Stimulated activated naive CD8-positive, alpha-beta T cell treated with anti-CD3 and anti-CD28 coated beads, Interleukin-15, Interleukin-2, amounts not matched to agents 100 U/mL and 50 U/mL, for 24 hours (primary cell): ENCODE measurements at regions not wholly inside any gene's neighbourhood (a gene's known extent, or its start where the extent isn't known, plus 50 kb on each side); places are given as distances from the start of the nearest gene placed in this dataset.

ENCODE experiments used
- ATAC-seq: fragments of 150-1000 bp; cut with Tn5 transposase; one replicate; pipeline ENCODE4 v1.10.0; 2021
- DNase-seq: peaks from one replicate; pipeline ENCODE4 v3.0.0; 2021

DNA sequence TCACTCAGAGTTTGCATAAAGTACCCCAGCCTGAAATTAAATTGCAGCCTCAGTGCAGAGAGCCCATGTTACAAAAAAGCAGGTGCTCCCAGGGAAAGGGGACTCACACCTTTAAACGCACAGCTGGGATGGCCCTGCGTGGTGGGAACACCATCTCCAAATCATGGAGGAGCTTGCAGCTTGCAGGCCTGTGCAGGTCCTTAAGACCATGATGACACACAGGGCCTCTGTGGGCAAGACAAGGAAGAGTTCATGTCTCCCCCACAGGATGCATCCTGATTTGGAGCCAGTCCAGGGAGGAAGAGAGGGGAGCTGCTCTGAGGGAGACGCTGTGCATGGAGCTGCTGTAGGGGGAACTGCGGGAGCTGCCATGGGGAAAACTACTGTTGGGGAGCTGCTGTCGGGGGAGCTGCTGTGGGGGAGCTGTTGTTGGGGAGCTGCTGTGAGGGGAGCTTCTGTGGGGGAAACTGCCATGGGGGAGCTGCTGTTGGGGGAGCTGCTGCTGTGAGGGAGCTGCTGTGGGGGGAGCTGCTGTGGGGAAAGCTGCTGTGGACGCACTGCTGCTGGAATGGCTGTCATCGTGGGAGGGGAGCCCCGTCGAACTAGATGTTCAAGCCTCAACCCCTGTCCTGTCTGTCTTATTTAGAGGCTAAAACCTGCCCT, 113.9 kb downstream of the MATN1 start:
- DNase-seq (no peak), ATAC-seq (no peak)

DNA sequence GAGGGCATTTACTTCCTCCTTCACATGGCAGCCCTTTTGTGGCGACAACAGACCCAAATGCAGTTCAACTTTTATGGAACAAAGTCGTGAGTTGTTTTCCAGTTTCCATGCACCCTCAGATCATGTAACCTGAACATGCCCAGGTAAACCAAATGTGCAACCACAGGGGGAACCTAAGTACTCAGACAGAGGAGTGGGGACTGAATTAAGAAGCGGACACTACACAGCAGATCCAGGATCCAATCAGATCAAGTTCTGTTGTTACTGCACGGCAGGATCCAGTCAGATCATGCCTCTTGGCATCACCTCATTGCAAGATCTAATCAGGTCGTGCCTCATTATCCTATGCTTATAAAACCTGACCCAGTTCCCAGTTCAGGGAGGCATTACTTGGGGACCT, 115.7 kb downstream of the MATN1 start:
- no peak for ATAC-seq
- DNase-seq, result no peak

DNA sequence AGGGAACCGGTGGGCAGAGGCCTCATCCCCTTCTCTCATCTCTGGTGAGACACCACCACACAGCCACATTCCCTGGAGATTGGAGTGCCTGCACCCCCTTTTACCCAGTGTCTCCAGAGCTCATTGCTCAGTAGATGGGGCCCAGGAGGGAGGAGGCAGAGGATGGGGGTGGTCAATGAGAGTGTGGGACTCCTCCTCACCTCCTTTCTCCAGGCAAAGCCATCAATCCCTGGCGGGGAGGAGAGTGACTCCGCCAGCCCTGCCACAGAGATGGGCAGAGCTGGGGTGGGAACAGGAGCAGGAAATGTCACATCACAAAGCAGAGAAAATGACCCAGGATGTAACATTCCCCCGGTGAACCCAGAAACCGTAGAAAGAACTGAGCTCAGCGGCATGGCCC, 117.2 kb downstream of the MATN1 start:
- ATAC-seq (no peak), DNase-seq (no peak)

DNA sequence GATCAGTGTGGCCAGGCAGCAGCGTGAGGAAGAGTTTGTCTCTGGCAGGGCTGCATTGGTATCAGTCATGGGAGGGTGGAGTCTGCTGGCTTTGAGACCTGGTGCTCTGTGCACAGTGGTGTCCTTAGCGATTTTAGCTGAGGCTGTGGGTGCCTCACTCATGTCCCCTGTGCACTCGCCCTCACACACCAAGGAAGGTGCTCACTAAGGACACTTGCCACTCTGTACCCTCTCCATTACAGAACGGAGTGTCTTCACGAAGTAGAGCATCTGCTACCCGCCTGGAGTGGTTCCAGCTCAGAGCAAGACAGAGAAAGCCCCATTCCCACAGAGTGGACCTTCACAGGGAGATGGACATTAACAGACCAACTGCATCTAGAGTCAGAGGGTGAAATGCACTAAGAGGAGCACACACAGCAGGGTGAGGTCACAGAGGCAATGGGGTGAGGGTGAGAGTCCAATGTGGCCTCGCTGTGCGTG, 117.9 kb downstream of the MATN1 start:
- no peak for DNase-seq

DNA sequence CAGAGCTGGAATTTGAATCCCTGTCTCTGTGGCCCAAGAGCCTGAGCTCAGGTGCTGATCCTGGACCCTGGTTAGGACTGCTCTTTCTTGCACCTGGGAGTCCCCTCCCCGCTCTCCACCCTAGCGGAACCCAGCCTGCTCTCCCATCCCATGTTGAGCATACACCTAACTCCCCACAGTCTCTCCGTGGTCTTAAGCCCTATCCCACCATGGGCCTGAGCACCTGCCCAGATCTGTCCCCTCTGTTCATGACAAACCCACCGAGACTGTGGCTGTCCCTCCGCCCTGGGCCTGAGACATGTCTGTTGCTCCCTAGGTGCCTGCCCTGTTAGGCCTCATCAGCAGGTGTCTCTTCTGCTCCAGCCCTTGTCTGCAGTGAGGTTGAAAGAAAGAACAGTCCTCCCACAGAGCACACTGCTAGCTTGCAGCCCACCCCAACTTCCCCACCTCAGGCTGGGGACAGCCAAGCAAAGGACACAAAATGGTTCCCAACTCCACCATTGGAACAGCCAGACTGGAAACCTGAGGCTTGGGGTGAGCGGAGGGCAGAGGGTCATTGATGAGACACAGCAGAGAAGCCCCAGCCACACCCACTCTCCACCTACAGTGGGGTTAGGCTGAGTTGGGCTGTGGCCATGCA, 118.5 kb downstream of the MATN1 start:
- no peak for ATAC-seq
- no peak for DNase-seq

More for the DNA sequence above, 117.9 kb downstream of the MATN1 start:
- no peak for ATAC-seq

DNA sequence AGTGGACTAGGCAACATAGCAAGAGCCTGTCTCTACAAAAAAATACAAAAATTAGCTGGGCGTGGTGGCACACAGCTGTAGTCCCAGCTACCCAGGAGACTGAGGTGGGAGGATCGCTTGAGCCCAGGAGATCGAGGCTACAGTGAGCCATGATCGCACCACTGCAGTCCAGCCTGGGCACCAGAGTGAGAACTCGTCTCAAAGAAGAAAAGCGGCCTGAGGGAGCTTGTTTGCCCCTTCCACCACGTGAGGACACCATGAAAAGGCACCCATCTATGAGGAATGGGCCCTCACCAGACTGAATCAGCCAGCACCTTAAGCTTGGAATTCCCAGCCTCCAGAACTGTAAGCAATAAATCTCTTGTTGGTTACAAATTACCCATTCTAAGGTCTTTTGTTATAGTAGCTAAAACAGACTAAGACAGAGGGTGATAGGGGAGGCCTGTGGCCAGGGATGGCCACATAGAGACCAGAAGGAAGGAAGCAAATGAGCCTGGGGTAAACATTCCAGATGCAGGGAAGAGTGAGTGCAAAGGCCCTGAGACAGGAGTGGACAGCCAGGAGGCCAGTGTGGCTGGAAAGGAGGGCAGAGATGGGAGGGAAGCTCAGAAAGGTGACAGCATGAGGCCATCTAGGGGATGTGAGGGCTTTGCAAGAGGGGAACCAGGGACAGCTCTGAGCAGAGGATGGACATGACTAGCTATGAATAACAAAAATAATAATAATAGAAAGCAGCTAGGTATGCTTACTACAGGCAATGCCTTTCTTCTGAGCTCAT, 120.1 kb downstream of the MATN1 start:
- DNase-seq (no peak), ATAC-seq (no peak)

DNA sequence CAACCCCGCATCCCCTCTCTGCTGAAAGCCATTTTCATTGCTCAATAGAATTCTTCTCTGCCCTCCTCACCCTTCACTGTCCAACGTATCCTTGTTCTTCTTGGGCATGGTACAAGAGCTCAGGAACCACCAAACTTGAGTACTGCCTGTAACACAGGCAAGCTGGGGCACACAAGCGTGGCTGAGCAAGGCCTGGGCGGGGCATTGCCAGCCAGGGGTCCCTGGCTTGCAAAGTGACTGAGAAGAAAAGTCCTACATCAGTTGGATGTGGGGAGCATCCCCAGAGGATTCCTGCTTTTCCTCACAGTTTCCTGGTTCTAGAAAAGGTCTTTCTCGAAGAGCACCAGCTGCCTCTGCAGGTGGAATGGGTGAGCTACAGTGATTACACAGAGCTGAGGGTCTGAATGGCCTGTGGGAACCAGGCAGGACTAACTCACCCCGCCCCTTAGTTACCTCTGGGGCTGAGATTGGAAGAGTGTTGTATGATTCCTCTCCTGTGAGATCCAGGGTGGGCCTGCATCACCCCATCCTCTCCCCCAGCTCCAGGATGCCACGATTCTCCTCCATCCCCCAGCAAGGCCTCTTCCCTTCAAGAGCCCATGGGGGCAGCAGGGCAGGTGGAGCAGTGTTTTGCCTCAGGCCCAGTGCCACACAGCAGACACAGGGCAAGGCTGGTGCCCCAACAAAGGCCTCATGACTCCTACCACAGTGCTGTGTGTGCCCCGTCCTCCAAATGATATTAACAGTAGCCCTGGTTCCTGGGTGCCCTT, 121.9 kb downstream of the MATN1 start:
- ATAC-seq, result no peak

DNA sequence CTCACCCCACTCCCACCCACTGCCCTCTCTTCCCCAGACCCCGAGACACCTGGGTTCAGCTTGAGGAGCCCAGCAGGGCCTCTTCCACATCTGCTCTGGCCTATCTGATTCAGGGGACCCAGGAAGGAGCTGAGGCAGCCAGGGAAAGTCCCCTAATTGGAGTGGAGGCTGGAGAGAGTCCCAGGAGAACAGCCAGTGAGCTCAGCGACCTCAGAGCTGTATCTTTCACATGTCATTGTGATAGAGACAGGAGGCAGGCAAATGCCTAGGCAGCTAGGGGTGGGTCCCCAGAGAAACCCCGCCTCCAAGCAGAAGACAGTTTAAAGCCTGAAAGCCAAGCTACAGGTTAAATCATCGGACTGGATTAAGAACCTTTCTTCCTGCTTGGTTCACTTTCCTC, 122.7 kb downstream of the MATN1 start:
- ATAC-seq, result no peak
- no peak for DNase-seq

More for the DNA sequence above, 121.9 kb downstream of the MATN1 start:
- no peak for DNase-seq

DNA sequence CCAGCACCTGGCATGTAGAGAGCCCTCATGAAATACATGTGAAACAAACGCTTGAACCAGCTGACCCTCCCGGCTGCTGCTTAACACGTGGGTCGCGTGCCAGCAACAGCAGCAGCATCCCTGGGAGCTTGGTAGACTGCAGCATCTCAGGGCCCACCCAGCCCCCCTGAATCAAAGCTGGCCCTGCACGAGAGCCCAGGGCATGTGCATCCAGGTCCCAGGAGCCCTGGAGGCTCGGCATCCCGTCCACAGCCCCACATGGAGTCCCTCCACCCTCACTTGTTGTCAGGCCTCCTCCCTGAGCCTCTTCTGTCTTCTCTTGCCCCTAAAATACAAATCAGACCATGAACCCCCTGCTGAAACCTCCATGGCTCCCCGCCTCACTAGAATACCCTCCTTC, 123.1 kb downstream of the MATN1 start:
- DNase-seq, result no peak
- no peak for ATAC-seq

DNA sequence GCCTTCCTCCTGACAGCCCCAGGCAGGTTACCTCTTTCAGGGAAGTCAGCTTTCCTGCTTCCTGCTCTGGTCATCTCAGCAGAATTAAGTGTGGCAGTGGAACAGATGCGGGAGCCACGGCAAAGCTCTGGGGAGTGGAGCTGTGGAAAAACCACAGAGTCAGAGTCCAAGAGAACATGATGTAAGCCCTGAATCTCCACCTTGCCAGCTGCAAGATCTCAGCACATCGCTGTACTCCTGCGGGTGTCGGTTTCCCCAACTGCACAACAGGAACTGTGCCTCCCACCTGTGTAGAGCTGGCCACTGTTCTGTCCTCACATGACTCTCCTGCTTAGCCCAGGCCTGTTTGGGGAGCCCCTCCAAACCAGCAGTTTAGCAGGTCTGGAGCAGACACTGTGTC, 123.7 kb downstream of the MATN1 start:
- DNase-seq, result no peak
- ATAC-seq, result no peak

DNA sequence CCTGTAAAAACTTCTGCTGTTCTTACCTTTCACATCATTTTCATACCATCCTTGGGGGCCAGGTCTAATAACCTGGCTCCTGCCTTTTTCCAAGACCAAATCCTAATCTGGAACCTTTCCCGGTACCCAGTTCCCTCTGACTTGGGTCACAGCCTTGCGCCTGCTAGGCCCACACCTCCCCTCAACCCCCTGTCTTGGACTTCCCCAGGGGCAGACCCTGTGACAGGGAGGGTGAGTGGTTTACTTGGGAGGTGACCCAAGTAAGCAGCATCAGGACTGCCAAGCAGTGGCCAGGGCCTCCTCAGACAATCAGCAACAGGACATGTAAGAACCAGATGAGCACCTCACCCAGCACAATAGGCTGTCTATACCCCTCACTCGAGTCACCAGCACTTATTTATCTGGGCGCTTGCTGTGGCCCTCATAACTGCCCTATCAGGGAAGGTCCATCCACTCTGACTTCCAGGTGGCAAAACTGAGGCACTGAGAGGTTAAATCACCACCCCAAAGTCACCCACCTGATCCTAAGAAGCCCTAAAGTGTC, 124.7 kb downstream of the MATN1 start:
- no peak for ATAC-seq

DNA sequence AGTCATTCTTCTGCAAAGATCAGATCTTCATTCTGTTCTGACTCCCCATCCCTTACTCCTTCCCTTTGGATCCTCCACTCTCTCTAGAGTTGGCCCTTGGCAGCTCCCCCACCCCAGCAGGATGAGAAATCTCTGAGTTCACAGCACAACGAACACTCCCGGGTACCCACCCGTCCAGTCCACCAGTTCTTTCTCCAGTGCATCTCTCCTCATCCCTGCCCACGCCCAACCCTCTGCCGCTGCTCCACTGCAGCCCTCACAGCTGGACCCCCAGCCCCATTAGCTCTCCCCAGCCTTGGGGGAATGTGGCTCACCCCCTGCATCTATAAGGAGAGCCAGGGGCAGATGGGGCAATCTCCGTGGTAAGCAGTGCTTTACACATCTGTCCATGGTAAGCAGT, 125.7 kb downstream of the MATN1 start:
- ATAC-seq (no peak), DNase-seq (no peak)

More for the DNA sequence above, 124.7 kb downstream of the MATN1 start:
- no peak for DNase-seq

DNA sequence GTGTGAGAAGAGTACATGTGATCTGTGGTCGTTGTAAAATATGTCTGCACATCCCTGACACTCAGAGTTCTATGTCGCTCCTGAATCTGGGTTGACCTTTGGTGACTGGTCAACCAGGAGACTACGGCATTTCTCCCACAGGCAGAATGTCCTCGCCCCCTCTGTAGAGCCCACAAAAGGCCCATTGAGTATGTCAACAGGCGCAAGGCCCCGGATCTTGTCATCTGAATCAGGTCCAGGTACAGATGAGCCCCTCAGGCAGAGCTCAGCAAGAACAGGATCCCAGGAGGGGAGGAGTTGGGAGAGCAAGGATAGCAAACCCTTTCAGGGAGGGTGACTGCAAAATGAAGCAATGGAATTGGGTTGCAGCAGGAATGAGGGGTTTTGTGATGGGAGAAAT, 126.5 kb downstream of the MATN1 start:
- DNase-seq, result no peak
- ATAC-seq, result no peak

DNA sequence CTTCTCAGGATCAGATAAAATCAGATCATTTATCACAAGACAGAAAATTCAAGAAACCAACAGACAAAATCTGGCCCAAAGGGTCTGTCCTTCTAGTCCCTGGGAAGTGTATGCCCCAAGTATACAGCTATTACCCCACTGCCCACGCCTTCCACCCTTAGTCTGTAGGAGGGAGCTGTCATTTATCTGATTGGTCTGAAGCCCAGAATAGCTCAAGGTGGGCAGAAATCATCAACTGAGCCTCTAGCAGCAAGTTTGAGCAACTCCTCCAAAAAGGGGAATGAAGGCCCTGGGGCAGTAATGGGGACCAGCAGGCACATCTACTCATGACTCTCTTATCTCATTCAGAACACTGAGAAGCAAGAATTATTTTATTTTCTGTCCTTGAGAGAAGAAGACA, 126.9 kb downstream of the MATN1 start:
- no peak for DNase-seq

DNA sequence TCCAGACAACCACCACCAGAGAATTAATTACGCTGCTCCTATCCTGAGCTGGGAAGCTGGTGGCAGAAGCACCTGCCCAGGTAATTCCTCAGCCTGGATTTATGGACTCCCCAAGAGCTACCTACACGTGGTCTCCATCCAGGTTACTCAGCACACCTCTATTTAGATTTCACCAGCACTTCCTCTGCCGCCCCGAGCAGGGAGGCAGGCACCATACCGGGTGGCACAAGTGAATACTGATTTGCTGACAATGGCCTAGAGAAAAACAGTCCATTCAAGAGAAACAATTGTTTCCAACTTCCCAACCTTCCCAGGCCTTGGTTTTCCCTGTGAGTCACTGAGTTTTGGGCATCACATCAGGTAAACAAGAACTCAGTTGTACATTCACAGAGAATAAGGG, 134.3 kb downstream of the MATN1 start:
- ATAC-seq, result no peak
- DNase-seq, result no peak

More for the DNA sequence above, 126.9 kb downstream of the MATN1 start:
- ATAC-seq, result no peak

DNA sequence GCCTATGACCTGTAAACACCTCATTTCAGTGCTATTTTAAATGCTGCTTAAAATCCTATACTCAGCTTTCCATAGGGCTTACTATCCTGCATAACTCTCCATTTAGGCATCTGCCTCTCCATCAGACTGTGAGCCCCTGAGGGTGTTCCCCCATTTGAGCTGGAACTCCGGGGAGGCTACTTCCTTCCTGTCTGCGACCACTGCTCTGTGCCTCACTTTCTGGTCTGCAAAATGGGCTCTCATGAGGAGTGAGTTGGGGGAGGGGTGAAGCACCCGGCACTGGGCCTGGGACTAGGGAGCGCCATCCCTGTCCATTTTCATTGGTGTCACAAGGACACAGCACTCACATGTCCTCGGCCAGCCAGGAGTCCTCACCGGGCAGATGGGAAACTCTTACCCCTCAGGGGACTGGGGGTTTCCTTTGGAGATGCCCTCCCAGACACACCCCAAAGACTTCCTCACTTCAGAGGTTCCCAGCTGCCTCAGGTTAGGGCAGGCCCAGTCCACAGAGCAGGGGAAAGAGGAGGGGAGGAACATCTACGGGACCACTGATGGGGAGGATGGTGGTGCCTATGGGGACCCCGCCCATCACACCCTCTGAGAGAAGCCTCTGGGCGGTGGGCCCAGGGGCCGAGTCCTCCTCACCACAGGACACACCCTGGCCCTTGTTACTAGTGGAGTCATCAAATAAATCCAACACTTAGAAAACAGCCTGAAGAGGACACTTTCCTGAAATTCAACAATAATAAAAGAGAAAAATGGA, 134.9 kb downstream of the MATN1 start:
- ATAC-seq (no peak), DNase-seq (no peak)

DNA sequence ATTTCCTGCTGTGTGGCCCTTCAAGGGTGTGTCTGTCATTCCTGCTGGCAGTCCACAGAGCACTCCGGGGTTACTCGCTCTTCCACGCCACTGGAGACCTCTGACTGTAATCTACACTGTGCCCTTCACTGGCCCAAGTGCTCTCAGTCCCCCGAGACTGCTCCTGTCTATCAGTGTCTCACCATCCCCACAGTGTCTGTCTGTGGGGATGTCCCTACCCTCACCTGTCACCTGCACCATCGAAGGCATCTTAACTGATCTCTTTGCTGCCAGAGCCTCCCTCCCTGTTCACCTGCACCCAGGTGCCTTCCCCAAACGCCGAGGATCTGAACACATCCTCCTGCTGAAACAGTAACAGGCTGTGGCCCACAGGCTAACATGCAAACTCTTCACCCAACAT, 136.7 kb downstream of the MATN1 start:
- ATAC-seq (no peak), DNase-seq (no peak)

DNA sequence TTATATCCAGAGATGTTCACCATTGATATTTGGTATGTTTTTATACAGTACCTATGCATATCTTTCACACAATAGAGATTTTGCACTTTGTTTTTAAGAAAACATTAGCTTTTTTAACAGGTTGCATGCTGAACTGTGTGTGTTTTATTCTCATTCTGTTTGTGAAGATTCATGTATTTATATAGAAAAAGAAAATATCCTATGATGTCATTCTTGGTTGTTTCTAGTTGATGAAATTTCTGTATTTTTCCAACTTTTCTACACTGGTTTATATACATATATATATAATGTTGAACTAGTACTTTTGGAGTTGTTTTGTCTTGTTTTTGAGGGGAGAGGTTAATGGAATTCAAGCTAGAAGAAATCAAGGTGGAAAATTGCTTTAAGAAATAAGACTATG, 143.8 kb downstream of the MATN1 start:
- no peak for DNase-seq

DNA sequence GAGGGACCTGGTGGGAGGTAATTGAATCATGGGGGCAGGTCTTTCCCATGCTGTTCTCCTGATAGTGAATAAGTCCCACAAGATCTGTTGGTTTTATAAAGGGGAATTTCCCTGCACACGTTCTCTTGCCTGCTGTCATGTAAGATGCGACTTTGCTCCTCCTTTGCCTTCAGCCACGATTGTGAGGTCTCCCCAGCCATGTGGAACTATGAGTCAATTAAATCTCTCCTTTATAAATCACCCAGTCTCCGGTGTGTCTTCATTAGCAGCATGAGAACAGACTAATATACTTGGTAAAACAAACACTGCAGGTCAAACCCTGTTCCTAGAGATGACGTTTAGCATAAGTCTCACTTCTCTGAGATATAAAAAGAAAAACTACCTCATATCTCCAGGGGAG, 148.3 kb downstream of the MATN1 start:
- DNase-seq (no peak), ATAC-seq (no peak)

More for the DNA sequence above, 143.8 kb downstream of the MATN1 start:
- no peak for ATAC-seq

DNA sequence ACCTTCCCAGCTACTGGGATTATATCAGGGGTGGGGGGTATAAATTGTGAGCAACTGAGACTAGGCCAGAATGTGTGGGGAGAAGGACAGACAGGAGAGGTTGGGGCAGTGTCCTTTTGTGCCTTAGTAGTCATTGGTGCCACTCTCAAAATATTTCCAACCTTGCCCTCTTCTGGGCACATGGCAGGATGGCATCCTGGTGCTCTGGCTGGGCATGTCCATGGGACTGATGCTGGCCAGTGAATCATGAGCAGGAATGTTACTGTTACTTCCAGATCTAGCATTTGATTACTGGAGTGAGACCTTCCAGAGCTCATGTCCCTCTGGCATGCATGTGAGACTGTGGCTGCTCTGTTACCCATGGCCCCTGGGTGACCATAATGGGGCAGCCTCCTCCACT, 151.2 kb downstream of the MATN1 start:
- no peak for DNase-seq
- ATAC-seq, result no peak

DNA sequence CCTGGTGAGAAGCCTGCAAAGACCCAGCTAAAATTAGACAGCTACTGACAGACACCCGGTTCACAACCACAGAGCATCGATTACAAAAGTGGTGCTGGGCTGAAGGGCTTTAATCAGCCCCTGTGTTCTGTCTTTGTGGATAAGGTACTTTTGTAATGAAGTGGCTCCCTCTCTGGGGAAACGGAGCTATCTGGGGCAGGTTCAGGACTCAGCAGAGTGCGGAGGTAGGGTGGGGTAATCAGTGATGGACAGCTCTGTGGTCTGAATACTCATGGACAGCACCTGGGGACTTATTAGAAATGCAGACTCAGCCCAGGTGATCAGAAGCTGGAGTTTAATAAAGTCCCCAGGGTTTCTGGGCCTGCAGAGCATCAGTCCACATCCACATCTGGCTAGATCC, 152.0 kb downstream of the MATN1 start:
- DNase-seq, result no peak

More for the DNA sequence above, 152.0 kb downstream of the MATN1 start:
- ATAC-seq, result no peak
